HG03175 (cell line): ENCODE measurements at regions not wholly inside any gene's neighbourhood (a gene's known extent, or its start where the extent isn't known, plus 50 kb on each side); places are given as distances from the start of the nearest gene placed in this dataset.
"Not testable (repeated sequence)": the region's sequence is repeated elsewhere in the genome, so short reads cannot be mapped to it uniquely, and the experiment has no call there.

Experiments used
- ATAC-seq: cut with Tn5 transposase; IDR thresholded peaks from one replicate; pipeline ENCODE4 v1.9.1; 2021; ENCODE audit warnings: mild to moderate bottlenecking, moderate library complexity; ENCODE audit not compliant: unreplicated experiment

DNA sequence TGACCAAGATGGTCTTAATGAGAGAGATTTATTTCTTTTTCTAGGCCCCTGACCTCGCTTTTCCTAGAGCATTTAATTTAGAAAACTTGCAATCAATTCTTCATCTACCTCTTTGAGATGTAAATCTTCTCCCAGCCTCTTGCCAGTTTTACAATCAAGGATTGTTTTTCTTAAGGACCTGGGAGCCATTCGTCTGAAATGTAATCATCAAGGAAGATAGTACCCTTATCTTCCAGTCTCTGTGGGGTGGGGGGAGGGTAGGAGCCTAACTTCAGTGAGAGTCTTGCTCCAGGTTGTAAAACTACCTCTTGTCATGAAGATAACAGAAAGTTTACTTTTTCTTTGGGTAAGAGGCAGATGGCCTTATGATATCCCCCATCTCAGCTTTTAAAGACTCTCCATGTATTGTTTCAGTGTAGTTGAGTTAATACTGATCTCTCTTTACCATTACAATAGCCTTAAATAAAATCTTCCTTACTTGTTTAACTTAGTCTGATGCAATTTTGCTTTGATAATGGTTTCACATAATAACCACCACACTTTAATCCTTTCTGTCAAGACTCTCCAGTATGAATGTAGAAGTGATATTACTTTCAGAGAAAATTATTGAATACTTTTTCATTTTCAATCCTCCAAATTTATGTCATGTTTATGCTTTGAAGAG, 110.2 kb upstream of the CPHXL start:
- ATAC-seq, result no peak

DNA sequence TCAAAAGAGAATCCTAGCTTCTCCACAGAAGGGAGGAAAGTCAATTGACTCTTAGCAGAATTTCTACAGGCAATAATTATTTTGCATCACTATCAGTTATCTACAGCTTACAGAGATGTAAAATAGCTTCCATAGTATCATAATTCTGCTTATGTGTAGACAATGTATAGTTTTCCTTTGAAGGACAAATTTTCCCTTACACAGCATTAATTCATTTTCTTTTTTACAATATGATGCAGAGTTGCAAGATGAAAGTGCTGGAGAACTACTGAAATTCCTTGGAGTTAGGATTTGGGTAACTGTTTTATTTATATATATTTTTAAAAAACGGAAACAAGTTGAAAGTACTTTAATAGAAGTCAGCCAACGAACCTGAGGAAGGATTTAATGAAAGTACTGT, 111.0 kb upstream of the CPHXL start:
- no peak for ATAC-seq

DNA sequence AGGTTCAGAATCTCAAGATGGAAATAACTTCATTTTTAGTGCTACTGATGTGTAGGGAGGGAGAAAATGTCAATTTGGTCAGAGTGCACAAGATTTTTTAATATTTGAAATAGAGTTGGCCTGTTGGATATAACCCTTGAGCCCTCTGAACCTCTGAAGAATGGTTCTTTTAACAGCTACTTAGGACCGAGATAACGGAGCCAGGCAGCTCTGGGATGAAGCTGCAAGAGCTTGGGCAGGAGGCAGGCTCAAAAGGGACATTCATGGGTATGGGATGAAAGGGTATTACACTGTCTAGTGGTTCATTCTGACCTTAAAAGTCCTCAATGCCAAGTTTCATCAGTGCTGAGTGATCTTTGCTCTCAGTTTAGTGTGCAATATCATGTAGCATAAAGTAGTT, 111.4 kb upstream of the CPHXL start:
- ATAC-seq, result no peak

DNA sequence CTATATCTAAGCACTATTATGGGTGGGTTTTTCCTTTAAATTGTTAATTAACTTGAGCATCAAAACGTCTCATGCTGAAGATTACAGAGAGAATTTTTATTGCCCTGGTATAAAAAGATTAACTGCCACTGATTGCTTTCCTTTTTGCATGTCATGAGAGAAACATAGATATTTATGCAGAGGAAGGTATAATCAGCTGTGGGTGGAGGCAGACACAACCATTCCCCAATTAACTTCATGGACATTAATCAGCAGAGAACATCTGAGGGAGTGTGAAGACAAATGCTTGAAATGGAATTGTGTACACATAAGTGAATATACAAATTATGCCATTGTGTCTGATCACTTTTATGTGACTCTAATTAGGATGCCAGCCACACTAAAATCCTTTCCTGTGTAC, 115.2 kb upstream of the CPHXL start:
- no peak for ATAC-seq

DNA sequence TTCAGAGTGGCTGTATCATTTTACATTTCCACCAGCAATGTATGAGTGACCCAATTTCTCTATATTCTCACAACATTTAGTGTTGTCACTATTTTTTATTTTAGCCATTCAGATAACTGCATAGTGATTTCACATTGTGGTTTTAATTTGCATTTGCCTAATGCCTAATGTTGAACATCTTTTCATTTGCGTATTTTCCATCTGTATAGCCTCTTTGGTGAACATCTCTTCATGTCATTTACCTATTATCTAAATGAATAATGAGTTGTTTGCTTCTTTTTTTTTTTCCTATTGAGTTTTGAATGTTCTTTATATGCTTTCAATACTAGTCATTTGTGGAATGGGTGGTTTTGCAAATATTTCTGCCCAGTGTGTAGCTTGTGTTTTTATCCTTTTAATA, 120.9 kb upstream of the CPHXL start:
- no peak for ATAC-seq

DNA sequence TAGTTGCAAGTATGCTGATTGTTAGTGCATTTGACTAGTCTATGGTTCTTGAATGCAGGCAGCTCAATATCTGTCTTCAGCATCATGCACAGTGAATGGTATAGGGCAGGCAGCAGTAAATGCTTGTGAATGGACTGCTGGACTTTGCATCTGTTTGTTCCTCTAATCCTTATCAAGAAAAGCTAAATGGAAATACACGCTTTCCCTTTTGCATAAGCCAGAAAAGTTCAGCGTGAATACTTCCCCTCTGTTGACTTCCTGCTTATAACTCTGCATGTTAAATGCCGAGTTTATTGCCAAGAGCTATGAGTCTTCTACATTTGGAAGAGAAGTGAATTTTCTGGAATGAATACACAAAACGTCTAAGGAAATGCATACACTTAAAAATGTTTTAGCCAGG, 127.9 kb upstream of the CPHXL start:
- no peak for ATAC-seq

DNA sequence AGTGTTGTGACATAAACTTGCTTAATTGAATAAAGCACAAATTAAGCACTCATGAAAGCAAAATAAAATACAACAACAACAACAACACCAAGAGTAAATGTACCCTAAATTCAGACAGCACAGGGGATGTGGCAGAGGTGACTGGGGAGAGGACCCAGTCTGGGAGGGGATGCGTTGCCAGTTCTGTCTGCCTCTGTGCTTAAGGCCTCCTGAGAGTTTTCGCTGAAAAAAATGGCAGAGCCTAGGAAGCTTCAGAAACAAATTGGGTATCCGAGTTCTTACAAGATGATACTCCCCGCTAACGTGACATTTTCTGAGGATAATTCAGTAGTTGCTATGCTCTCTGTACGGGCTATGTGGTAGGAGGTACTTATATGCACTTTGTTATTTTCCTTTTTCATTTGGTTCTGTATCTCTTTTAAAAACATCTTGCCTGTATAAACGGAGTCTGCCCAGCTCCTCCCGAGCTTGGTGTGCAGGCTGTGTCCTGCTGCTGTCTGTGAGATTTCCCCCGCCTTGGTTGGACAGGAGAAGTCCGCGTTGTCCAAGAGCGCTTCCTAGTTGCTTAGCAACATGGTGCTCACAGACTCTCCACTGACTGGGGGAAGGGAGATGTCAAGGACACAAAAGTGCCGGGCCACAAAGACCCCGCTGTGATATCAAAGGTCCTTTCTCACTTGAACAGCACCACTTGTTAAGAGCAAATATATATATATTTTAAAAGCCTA, 134.2 kb upstream of the CPHXL start:
- no peak for ATAC-seq

DNA sequence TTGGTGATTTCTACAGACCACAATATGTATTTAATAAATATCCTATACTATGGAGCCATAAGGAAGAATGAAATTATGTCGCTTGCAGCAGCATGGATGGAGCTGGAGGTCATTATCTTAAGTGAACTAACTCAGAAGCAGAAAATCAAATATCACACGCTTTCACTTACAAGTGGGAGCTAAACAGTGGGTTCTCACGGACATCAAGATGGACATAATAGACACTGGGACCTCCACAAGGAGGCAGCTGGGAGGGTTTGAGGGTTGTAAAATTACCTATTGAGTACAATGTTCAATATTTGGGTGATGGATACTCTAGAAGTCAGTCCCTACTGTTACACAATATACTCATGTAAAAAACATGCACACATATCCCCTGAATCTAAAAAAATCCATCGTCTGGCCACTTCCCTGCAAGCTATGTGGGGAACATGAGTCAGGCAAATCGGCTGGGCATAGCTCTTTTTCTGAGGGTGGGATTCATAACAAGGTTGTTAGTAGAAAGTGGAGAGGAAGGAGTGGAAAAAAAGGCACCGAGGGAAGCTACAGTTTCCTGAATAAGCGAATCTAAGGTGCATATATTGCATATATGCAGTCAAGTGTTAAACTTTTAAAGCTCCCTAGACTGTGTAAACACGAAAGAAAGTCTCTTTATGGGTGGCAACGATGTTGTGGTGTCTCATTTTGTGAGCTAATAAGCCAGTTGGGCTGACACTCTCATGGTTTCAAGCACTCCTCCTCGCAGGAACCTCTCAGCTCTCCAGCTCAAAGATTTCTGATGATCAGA, 135.2 kb upstream of the CPHXL start:
- ATAC-seq, result no peak

DNA sequence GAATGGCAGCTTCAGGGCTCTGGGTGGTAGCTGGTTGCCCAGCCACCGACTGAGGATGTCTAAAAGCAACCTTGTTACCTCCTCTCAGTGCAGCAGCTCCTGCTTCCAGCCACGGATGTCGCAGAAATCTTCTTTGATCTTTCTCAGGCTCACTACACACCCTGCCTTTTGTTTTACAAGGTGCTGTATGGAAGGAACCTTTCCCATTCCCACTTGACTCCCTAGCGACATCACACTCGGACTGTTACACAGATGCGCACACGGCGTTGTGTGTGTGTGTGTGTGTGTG, 135.8 kb upstream of the CPHXL start:
- ATAC-seq, result no peak

DNA sequence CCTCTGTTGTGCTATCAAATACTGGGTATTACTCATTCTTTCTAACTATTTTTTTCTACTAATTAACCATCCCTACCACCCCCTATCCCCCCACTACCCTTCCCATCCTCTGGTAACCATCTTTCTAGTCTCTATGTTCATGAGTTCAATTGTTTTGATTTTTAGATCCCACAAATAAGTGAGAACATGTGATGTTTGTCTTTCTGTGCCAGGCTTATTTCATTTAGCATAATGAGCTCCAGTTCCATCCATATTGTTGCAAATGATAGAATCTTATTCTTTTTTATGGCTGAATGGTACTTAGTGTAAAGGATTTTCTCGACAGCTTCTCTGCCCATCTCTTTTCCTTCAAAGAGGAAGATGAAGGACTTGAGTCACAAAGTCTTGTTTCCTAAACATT, 138.0 kb upstream of the CPHXL start:
- ATAC-seq, result no peak

DNA sequence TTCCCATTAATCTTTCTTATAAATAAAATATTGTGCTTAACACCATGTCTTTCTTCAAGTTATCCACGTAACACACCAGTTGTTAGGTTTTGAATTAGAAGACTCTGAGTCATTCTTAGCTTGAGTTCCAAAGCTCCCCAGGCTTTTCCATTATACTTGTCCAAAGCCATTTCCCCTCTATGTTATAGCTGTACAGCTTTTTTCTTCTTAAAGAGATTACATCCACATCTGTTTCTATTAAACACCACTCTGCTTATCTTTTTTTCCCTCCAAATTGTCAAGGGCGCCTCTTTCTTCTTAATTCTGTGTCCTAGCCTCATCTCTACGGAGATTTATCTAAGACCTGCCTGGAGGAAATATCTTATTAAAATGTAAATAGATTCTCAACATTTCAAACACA, 139.4 kb upstream of the CPHXL start:
- no peak for ATAC-seq

DNA sequence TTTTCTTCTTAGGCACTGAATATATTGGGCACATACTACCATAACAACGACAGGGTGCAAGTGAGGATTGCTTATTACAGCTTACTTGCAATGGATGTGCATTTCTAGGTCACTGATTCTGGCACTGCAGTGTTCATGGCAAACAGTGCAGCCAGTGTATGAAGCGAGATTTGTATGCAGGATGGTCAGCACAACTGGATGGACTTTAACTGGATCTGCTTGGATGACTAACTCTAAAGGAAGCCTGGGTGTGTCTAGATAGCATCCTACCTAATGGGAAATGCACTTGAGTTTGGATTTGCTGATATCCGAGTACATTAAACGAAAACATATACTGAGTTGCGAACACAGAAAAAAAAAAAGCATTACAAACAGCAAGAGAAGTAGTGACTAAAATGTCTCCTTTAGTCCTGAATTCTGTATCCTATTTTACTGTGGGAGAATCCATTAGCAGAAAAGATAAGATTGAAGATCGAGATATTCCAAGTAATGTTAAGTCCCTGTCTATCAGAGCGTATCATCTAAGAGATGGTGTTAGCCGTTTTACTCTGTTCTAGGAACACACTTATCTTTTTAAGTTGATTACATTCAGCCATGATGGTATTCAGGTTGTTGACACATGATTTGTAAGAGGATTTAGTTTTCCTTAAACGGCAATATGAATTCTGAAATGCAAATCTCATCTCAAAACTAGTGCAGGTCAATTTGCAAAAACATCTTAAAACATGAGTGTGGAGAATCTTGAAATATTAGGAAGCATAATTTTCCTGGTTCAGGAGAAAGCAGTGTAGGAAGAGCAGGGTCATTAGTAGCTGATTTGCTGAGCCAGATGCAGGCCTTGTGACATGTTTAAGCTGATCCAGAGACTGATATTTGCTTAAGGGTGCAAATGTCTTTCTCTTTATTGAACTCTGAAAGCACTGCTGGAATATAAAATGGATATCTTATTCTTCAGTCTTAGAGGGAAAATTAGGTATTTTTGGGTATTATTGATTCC, 142.6 kb upstream of the CPHXL start:
- ATAC-seq, result no peak

DNA sequence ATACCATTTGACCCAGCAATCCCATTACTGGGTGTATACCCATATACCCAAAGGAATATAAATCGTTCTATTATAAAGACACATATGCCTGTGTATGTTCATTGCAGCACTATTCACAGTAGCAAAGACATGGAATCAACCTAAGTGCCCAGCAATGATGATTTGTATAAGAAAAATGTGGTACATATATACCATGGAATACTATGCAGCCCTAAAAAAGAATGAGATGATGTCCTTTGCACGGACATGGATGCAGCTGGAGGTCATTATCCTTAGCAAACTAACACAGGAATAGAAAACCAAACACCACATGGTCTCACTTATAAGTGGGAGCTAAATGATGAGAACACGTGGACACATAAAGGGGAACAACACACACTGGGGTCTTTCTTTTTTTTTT, 155.0 kb upstream of the CPHXL start:
- ATAC-seq, result not testable (repeated sequence)

DNA sequence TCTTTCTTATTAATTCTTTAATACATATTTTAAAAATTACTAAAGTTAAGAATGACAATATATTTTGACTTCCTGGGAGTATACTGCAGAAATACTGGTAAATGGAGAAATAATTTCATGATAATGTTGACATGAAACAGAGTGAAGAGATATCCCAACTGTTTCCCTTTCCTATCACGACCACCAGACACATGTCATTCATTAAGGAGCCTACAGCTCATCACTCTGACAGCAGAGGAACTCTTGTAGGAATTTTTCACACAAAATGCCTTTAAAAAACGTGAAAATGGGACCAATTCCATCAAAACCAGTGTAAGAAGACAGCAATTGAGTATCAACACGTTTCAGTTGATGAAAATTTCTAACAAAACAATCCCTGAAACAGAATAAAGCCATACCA, 172.9 kb upstream of the CPHXL start:
- ATAC-seq, result no peak

DNA sequence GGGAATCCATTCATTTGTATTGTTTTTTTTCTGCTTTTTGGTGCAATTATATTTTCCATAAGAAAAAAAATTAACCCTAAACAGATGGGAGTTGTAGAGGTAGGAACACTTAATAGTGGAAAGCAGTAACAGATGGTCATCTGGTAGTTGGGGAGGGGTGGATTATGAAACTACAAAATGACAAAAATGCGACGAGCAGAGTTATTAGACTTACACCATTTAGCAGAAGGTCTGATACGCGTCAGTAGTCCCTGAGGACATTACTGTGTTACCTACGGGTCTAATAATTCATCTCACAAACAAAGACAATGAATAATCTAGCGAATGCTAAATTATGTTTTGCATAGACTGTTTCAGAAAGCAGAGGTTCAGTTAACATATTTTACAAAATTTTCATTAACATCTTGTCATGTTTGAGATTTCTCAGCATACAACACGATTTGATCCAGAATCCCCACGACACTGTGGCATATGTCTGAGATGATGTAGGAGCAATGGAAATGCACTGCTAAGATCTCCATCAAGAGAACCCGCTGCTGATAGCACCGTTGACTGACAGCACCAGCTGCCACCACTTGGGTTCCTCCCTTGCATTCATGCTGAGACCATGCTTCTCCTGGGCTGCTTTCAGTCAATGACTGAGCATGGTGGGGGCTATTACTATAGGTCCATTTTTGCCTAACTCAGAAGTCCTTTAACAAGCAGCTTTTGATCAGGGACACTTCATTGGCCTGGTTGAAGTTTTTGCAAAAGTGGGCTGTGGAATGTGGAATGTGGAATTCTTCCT, 182.2 kb upstream of the CPHXL start:
- ATAC-seq, result no peak

DNA sequence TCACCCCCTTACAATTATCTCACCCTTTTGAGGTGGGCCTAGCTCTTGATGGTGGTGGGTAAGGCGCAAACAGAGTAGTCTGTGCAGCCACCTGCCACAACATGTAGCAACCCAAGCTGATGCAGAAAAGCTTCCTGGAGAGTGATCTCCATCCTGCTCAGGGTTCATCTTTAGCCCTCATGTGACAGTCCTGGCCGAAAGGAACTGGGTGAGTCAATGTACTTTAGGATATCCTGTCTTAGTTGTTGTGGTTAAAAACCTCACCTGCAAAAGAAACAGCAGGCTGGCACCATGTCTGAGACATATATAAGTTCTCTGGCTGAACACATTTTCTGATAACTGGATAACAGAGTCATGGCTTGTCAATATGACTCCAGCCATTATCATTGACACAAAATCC, 183.5 kb upstream of the CPHXL start:
- ATAC-seq, result no peak

DNA sequence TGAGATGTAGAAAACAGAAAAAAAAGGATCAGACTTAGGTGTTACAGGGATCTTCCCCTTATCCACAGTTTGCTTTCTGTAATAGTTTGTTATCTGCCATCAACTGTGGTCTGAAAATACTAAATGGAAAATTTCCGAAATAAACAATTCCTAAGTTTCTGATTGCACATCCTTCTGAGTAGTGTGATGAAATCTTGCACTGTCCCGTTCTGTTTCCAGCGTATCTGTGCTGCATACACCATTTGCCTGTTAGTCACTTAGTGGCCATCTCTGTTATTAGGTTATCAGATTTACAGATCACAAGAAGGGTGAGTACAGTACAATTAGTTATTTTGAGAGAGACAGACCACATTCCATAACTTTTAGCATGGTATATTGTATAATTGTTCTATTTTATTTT, 185.6 kb upstream of the CPHXL start:
- no peak for ATAC-seq

DNA sequence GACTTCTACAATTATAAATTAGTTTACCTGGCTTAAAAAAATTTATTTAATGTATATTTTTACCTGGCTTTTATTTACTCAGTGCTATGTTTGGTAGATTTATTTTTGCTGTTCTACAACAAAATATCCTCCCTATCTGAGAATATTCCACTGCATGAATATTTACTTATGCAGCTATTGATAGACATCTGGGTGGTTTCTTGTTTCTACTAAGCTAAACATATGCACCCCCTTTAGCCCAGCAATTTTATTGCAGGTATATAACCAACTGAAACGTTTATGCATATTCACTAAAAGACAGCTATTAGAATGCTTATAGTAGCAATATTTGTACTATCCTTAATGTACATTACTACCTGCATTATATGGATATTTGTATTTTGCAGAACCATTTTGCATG, 187.7 kb upstream of the CPHXL start:
- ATAC-seq, result no peak

DNA sequence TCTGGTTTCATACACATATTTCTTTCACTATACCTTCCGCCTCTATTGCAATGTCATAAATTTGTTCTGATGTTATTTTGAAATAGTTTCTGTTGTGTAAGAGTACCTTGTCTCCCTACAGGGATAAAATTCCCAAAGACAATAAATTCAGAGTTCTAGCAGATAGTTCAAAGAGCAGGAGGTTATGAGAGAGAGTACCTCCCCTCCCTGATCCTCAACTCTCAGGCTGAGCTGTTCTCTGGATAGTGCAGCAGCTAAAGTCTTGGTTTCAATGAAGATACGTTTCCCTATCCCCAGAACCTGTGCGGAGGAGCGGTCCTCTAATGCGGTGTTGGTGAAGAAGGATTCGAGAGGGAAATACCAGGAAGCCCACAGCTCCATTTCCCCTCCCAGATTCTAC, 190.2 kb upstream of the CPHXL start:
- no peak for ATAC-seq

DNA sequence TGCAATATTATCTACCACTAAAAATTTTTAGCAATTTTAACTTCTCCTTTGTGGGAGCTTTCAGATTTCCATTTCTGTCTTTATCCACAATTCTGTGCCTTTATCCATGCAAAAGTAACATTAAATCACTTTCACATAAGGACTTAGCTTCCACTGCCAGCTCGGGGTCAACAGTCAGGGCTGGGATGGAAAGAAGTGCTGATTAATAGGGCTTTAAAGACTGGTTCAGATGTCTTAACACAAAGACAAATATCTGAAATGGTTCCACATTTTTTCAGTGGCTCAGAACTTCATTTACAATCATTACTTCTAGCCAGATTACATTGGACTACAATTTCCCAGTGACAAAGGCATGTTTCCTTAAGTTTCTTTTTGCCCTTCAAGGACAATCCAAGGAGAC, 191.8 kb upstream of the CPHXL start:
- no peak for ATAC-seq
